Thoracic aorta (tissue), 2 donors: ENCODE measurements at regions not wholly inside any gene's neighbourhood (a gene's known extent, or its start where the extent isn't known, plus 50 kb on each side); places are given as distances from the start of the nearest gene placed in this dataset.

Experiments
- ATAC-seq: fragments of 150-250 bp; one replicate; pipeline ENCODE4 v1.8.0; 2017; ENCODE audit warnings: low read depth; ENCODE audit not compliant: insufficient number of reproducible peaks, low FRiP score
- DNase-seq: peaks from one replicate; pipeline ENCODE4 v3.0.0-alpha.2; 2020; ENCODE audit warnings: low spot score
- H3K27ac ChIP-seq, 2 donors: fragments of 200-600 bp; sonication (generic); 1 replicate in 1 of 2; 2 replicates in 1 of 2; pipeline ENCODE4 v1.5.1; 2016; ENCODE audit warnings: mild to moderate bottlenecking in 2 of 2, moderate library complexity in 2 of 2
- H3K27me3 ChIP-seq: fragments of 200-600 bp; sonication (generic); replicated peaks from 2 replicates; pipeline ENCODE4 v1.6.0; 2016; ENCODE audit warnings: mild to moderate bottlenecking; ENCODE audit not compliant: insufficient read depth
- H3K36me3 ChIP-seq: fragments of 200-600 bp; sonication (generic); one replicate; pipeline ENCODE4 v1.5.1; 2016
- H3K4me1 ChIP-seq, 2 donors: fragments of 200-600 bp; sonication (generic); 1 replicate in 1 of 2; 2 replicates in 1 of 2; pipeline versions ENCODE4 v1.5.1 to v1.6.0; 2016; ENCODE audit warnings: low read depth in 2 of 2, mild to moderate bottlenecking in 1 of 2; ENCODE audit not compliant: control insufficient read depth in 1 of 2
- H3K4me3 ChIP-seq: fragments of 200-600 bp; sonication (generic); 2 replicates; pipeline ENCODE4 v1.5.1; 2016; ENCODE audit warnings: mild to moderate bottlenecking
- H3K9me3 ChIP-seq: fragments of 200-600 bp; sonication (generic); 2 replicates; pipeline ENCODE4 v1.5.1; 2016
- TF ChIP-seq, protein P1 (sequence below): fragments of 200-600 bp; sonication (generic); IDR thresholded peaks from one replicate; pipeline ENCODE4 v1.5.1; 2019; ENCODE audit warnings: antibody characterized with exemption

DNA sequence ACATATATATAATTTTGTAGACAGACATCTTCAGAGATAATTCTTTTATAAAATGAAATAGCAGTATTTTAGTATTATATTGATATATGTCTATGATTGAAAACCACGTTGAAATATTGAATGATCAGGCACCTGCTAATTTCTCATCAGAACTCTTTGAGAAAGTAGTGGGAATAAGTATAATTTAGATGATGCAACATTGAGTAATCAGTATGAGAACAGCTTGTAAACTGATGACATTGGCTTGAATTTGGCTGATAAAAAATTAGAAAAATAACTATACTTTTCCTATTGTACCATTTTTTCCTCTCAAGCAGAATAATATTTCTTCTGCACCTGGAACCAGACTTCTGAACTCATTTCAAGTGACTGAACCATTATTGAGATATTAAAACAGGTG, 1316.8 kb downstream of the NCAM2 start:
- H3K4me1 ChIP-seq = no peaks in the 10 kb centered on the region
- no peak overlapping the region for H3K4me3 ChIP-seq
- no peaks in the 10 kb centered on the region for H3K36me3 ChIP-seq
- TF ChIP-seq, protein P1, sequence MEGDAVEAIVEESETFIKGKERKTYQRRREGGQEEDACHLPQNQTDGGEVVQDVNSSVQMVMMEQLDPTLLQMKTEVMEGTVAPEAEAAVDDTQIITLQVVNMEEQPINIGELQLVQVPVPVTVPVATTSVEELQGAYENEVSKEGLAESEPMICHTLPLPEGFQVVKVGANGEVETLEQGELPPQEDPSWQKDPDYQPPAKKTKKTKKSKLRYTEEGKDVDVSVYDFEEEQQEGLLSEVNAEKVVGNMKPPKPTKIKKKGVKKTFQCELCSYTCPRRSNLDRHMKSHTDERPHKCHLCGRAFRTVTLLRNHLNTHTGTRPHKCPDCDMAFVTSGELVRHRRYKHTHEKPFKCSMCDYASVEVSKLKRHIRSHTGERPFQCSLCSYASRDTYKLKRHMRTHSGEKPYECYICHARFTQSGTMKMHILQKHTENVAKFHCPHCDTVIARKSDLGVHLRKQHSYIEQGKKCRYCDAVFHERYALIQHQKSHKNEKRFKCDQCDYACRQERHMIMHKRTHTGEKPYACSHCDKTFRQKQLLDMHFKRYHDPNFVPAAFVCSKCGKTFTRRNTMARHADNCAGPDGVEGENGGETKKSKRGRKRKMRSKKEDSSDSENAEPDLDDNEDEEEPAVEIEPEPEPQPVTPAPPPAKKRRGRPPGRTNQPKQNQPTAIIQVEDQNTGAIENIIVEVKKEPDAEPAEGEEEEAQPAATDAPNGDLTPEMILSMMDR = no peak
- DNase-seq (no peak), ATAC-seq (no peak)
- no peaks in the 10 kb centered on the region for H3K27me3 ChIP-seq
- H3K27ac ChIP-seq = no peak overlapping the region
- H3K9me3 ChIP-seq = no peaks in the 10 kb centered on the region

- TF ChIP-seq, protein P1 = no peak
- no peak for DNase-seq
- Histone ChIP-seq H3K27ac (no peak overlapping the region), H3K27me3 (no peaks in the 10 kb centered on the region), H3K9me3 (no peaks in the 10 kb centered on the region), H3K4me1 (no peaks in the 10 kb centered on the region), H3K4me3 (no peak overlapping the region), H3K36me3 (no peaks in the 10 kb centered on the region)
- no peak for ATAC-seq
Measured at GRCh38 chr21:22319435-22319834, 1321.2 kb downstream of the NCAM2 start.

- no peaks in the 10 kb centered on the region for H3K9me3 ChIP-seq
- H3K4me1 ChIP-seq = no peaks in the 10 kb centered on the region
- TF ChIP-seq, protein P1 = no peak
- DNase-seq (no peak), ATAC-seq (no peak)
- no peak overlapping the region for H3K4me3 ChIP-seq
- H3K36me3 ChIP-seq = no peaks in the 10 kb centered on the region
- no peak overlapping the region for H3K27ac ChIP-seq
- H3K27me3 ChIP-seq = no peaks in the 10 kb centered on the region
Measured at GRCh38 chr21:22342889-22343288, 1344.7 kb downstream of the NCAM2 start.

DNA sequence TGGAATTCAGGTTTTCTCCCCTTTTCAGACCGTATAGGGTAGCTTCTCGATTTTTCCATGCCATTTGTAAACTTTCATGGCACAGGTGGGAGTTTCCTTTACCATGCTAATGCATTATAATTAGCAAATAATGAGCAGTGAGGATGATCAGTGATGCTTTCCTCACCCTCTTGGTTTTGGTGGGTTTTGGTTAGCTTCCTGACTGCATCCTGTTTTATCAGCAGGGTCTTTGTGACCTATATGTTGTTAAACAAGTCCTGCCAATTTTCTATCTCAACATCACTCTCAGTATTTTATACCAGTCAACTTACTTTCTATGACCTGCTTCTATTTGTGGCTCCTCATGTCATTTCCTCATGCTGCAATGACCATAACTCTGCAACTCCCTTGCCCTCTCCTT, 1345.1 kb downstream of the NCAM2 start:
- DNase-seq = no peak
- H3K9me3 ChIP-seq = no peaks in the 10 kb centered on the region
- no peak overlapping the region for H3K4me3 ChIP-seq
- ATAC-seq = no peak
- no peaks in the 10 kb centered on the region for H3K4me1 ChIP-seq
- no peaks in the 10 kb centered on the region for H3K36me3 ChIP-seq
- no peaks in the 10 kb centered on the region for H3K27me3 ChIP-seq
- TF ChIP-seq, protein P1 = no peak
- H3K27ac ChIP-seq = no peak overlapping the region

DNA sequence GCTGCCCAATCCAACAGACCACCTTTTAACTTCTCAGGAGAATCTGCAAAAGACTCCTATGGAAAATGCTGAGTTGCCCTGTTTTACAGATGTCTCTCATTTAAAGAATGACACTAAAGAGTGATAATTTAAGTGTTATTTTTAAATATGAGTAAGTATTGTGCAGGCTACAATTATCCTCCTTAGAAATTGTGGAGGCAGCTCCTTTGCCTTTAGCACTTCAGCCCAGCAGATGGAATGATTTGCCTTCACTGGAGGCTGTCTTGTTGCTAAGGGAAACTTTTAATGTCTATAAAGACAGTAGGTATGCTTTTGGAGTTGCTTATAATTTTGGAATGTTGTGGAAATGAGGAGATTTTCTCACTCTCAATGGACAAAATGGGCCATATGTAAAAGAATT, 1345.5 kb downstream of the NCAM2 start:
- ATAC-seq = no peak
- Histone ChIP-seq H3K27me3 (no peaks in the 10 kb centered on the region), H3K4me3 (no peak overlapping the region), H3K9me3 (no peaks in the 10 kb centered on the region), H3K27ac (no peak overlapping the region), H3K36me3 (no peaks in the 10 kb centered on the region), H3K4me1 (no peaks in the 10 kb centered on the region)
- no peak for DNase-seq
- TF ChIP-seq, protein P1 = no peak
